SU-DHL-6 (cell line): ENCODE measurements at regions not wholly inside any gene's neighbourhood (a gene's known extent, or its start where the extent isn't known, plus 50 kb on each side); places are given as distances from the start of the nearest gene placed in this dataset.

Source experiments
- H2AFZ ChIP-seq: fragments of 200-600 bp; sonication (generic); 2 replicates; pipeline ENCODE4 v1.6.1; 2014; ENCODE audit warnings: low read depth, mild to moderate bottlenecking, moderate library complexity, mixed read lengths, antibody characterized with exemption, low read length; ENCODE audit not compliant: severe bottlenecking
- H3F3A ChIP-seq: fragments of 200-600 bp; shearing (Covaris generic); 2 replicates; pipeline ENCODE4 v1.6.0; 2016; ENCODE audit warnings: antibody characterized with exemption, mild to moderate bottlenecking; ENCODE audit not compliant: insufficient read depth
- H3K27ac ChIP-seq: fragments of 200-600 bp; sonication (generic); 2 replicates; pipeline ENCODE4 v1.5.1; 2016; ENCODE audit warnings: low read depth, mild to moderate bottlenecking, low read length, moderate library complexity, mixed read lengths
- H3K27me3 ChIP-seq: fragments of 200-600 bp; sonication (generic), shearing (Covaris generic); 2 replicates; pipeline ENCODE4 v1.6.0; 2014; ENCODE audit warnings: mild to moderate bottlenecking, low read length
- H3K36me3 ChIP-seq: fragments of 200-600 bp; sonication (generic); 2 replicates; pipeline ENCODE4 v1.6.1; 2014; ENCODE audit warnings: mild to moderate bottlenecking, low read length, mixed read lengths
- H3K4me2 ChIP-seq: fragments of 300-600, 200-600 bp; shearing (Covaris generic), sonication (generic); 2 replicates; pipeline ENCODE4 v1.6.0; 2014; ENCODE audit warnings: low read length, low read depth, mild to moderate bottlenecking; ENCODE audit not compliant: poor library complexity, severe bottlenecking
- H3K4me3 ChIP-seq: fragments of 200-600 bp; sonication (generic); 2 replicates; pipeline ENCODE4 v1.5.1; 2014; ENCODE audit warnings: antibody characterized with exemption, low read length, mild to moderate bottlenecking, mixed read lengths; ENCODE audit not compliant: insufficient read depth, poor library complexity, severe bottlenecking
- H3K79me2 ChIP-seq: fragments of 200-600 bp; sonication (generic); 2 replicates; pipeline ENCODE4 v1.6.1; 2014; ENCODE audit warnings: mild to moderate bottlenecking, low read length, moderate library complexity; ENCODE audit not compliant: insufficient read depth
- H3K9ac ChIP-seq: fragments of 200-600 bp; sonication (generic); 2 replicates; pipeline ENCODE4 v1.7.0; 2014; ENCODE audit warnings: mild to moderate bottlenecking, low read length
- H3K9me2 ChIP-seq: fragments of 200-600 bp; sonication (generic); replicated peaks from 2 replicates; pipeline ENCODE4 v1.6.1; 2014; ENCODE audit warnings: low read length; ENCODE audit not compliant: insufficient read depth
- H3K9me3 ChIP-seq: fragments of 200-600 bp; sonication (generic); 2 replicates; pipeline ENCODE4 v1.6.1; 2014; ENCODE audit warnings: low read length, mixed read lengths; ENCODE audit not compliant: insufficient read depth
- H4K20me1 ChIP-seq: fragments of 200-600 bp; sonication (generic); 2 replicates; pipeline ENCODE4 v1.6.1; 2014; ENCODE audit warnings: low read depth, mild to moderate bottlenecking, antibody characterized with exemption, low read length, moderate library complexity, mixed read lengths
- EZH2phosphoT487 ChIP-seq: fragments of 200-600 bp; sonication (generic), shearing (Covaris generic); conservative IDR thresholded peaks from 2 replicates; pipeline ENCODE4 v1.6.1; 2018; ENCODE audit warnings: mild to moderate bottlenecking, antibody characterized with exemption, low read length, moderate library complexity, mixed read lengths
- TF ChIP-seq, protein P1 (sequence below): fragments of 200-600 bp; sonication (generic); IDR thresholded peaks from one replicate; pipeline ENCODE4 v1.5.1; 2017; ENCODE audit warnings: antibody characterized with exemption, mild to moderate bottlenecking, low read length, moderate library complexity; ENCODE audit not compliant: insufficient read depth, poor library complexity, severe bottlenecking

DNA sequence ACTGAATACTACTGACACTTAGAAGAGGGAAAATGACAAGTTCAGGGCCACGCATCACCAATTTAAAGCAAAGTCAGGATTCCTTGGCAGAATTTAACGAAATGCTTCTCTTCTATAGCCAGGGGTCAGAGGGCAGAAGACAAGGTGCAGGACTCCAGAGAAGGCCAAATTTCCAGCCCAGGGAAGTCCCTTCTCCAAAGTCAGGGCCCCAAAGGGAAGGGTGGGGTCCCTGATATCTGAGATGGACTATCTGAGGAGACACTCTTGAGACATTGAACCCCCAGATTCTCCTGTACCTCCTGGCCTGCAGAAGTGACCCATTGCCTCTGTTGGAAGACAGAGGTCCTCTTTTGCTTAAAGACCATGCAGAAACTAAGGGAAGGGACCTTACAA lies 91.2 kb downstream of the RPS6KA4 start:
- H4K20me1 ChIP-seq, result no peaks in the 10 kb centered on the region
- H3K27ac ChIP-seq, result no peak overlapping the region
- no peak overlapping the region for H3K9ac ChIP-seq
- H3K27me3 ChIP-seq, result no peaks in the 10 kb centered on the region
- TF ChIP-seq, protein P1, sequence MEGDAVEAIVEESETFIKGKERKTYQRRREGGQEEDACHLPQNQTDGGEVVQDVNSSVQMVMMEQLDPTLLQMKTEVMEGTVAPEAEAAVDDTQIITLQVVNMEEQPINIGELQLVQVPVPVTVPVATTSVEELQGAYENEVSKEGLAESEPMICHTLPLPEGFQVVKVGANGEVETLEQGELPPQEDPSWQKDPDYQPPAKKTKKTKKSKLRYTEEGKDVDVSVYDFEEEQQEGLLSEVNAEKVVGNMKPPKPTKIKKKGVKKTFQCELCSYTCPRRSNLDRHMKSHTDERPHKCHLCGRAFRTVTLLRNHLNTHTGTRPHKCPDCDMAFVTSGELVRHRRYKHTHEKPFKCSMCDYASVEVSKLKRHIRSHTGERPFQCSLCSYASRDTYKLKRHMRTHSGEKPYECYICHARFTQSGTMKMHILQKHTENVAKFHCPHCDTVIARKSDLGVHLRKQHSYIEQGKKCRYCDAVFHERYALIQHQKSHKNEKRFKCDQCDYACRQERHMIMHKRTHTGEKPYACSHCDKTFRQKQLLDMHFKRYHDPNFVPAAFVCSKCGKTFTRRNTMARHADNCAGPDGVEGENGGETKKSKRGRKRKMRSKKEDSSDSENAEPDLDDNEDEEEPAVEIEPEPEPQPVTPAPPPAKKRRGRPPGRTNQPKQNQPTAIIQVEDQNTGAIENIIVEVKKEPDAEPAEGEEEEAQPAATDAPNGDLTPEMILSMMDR, result no peak
- TF ChIP-seq EZH2phosphoT487, result no peak
- no peaks in the 10 kb centered on the region for H3K36me3 ChIP-seq
- H3F3A ChIP-seq, result no peaks in the 10 kb centered on the region
- H3K9me2 ChIP-seq, result no peaks in the 10 kb centered on the region
- no peak overlapping the region for H2AFZ ChIP-seq
- no peaks in the 10 kb centered on the region for H3K9me3 ChIP-seq
- no peak overlapping the region for H3K4me3 ChIP-seq
- H3K4me2 ChIP-seq, result no peak overlapping the region
- H3K79me2 ChIP-seq, result no peaks in the 10 kb centered on the region

GRCh38 chr11:64451856-64452255 lies 92.9 kb downstream of the RPS6KA4 start:
- H3K27ac ChIP-seq, result no peak overlapping the region
- H3K4me3 ChIP-seq, result no peak overlapping the region
- no peaks in the 10 kb centered on the region for H4K20me1 ChIP-seq
- H3K4me2 ChIP-seq, result no peak overlapping the region
- no peaks in the 10 kb centered on the region for H3K36me3 ChIP-seq
- H3K79me2 ChIP-seq, result no peaks in the 10 kb centered on the region
- H3K9me2 ChIP-seq, result no peaks in the 10 kb centered on the region
- no peak overlapping the region for H3K9ac ChIP-seq
- no peak overlapping the region for H2AFZ ChIP-seq
- H3K27me3 ChIP-seq, result no peaks in the 10 kb centered on the region
- no peaks in the 10 kb centered on the region for H3F3A ChIP-seq
- TF ChIP-seq EZH2phosphoT487, result no peak
- TF ChIP-seq, protein P1, result no peak
- no peaks in the 10 kb centered on the region for H3K9me3 ChIP-seq

- TF ChIP-seq, protein P1, result no peak
- TF ChIP-seq EZH2phosphoT487, result no peak
- Histone ChIP-seq H3K4me3 (no peak overlapping the region), H3K27ac (no peak overlapping the region), H3K9ac (no peak overlapping the region), H4K20me1 (no peaks in the 10 kb centered on the region), H2AFZ (no peak overlapping the region), H3F3A (no peaks in the 10 kb centered on the region), H3K4me2 (no peak overlapping the region), H3K36me3 (no peaks in the 10 kb centered on the region), H3K79me2 (no peaks in the 10 kb centered on the region), H3K9me2 (no peaks in the 10 kb centered on the region), H3K9me3 (no peaks in the 10 kb centered on the region), H3K27me3 (no peaks in the 10 kb centered on the region)
These were observed 94.5 kb downstream of the RPS6KA4 start for GRCh38 chr11:64453466-64453865.
